HG02981 (cell line): ENCODE measurements at regions not wholly inside any gene's neighbourhood (a gene's known extent, or its start where the extent isn't known, plus 50 kb on each side); places are given as distances from the start of the nearest gene placed in this dataset.

Experiments
- ATAC-seq: cut with Tn5 transposase; IDR thresholded peaks from one replicate; pipeline ENCODE4 v1.9.1; 2021; ENCODE audit warnings: mild to moderate bottlenecking, moderate library complexity; ENCODE audit not compliant: unreplicated experiment

- no peak for ATAC-seq
Observed at GRCh38 chr10:29858702-29859267, 200.6 kb downstream of the JCAD start.

- ATAC-seq = no peak
Observed at GRCh38 chr10:29857843-29858701, 201.3 kb downstream of the JCAD start.

GRCh38 chr10:29856295-29856694 lies 203.1 kb downstream of the JCAD start:
- ATAC-seq = no peak

GRCh38 chr10:29853913-29854312 lies 205.5 kb downstream of the JCAD start:
- ATAC-seq = no peak

- no peak for ATAC-seq
Observed at GRCh38 chr10:29851241-29851640, 208.1 kb downstream of the JCAD start.

GRCh38 chr10:29850371-29850770 lies 209.0 kb downstream of the JCAD start:
- no peak for ATAC-seq

GRCh38 chr10:29849886-29850285 lies 209.5 kb downstream of the JCAD start:
- no peak for ATAC-seq

GRCh38 chr10:29849126-29849833 lies 210.1 kb downstream of the JCAD start:
- no peak for ATAC-seq

GRCh38 chr10:29846881-29847280 lies 212.1 kb upstream of the SVIL start:
- no peak for ATAC-seq

GRCh38 chr10:29845166-29845565 lies 210.4 kb upstream of the SVIL start:
- no peak for ATAC-seq

- ATAC-seq = no peak
Observed at GRCh38 chr10:29843143-29843542, 208.4 kb upstream of the SVIL start.

- ATAC-seq = no peak
Observed at GRCh38 chr10:29841724-29842649, 207.2 kb upstream of the SVIL start.

- no peak for ATAC-seq
Observed at GRCh38 chr10:29840516-29841276, 205.9 kb upstream of the SVIL start.

- no peak for ATAC-seq
Observed at GRCh38 chr10:29839826-29840515, 205.2 kb upstream of the SVIL start.

- ATAC-seq = no peak
Observed at GRCh38 chr10:29838539-29838938, 203.8 kb upstream of the SVIL start.

GRCh38 chr10:29837586-29837985 lies 202.8 kb upstream of the SVIL start:
- no peak for ATAC-seq

- ATAC-seq = no peak
Observed at GRCh38 chr10:29836396-29836795, 201.6 kb upstream of the SVIL start.

- no peak for ATAC-seq
Observed at GRCh38 chr10:29835055-29835454, 200.3 kb upstream of the SVIL start.
